ENCODE measurements at regions not wholly inside any gene's neighbourhood (a gene's known extent, or its start where the extent isn't known, plus 50 kb on each side); places are given as distances from the start of the nearest gene placed in this dataset.
A peak's percentile ranks its signal among the peaks of the same experiment; 100 is the strongest.

DNA sequence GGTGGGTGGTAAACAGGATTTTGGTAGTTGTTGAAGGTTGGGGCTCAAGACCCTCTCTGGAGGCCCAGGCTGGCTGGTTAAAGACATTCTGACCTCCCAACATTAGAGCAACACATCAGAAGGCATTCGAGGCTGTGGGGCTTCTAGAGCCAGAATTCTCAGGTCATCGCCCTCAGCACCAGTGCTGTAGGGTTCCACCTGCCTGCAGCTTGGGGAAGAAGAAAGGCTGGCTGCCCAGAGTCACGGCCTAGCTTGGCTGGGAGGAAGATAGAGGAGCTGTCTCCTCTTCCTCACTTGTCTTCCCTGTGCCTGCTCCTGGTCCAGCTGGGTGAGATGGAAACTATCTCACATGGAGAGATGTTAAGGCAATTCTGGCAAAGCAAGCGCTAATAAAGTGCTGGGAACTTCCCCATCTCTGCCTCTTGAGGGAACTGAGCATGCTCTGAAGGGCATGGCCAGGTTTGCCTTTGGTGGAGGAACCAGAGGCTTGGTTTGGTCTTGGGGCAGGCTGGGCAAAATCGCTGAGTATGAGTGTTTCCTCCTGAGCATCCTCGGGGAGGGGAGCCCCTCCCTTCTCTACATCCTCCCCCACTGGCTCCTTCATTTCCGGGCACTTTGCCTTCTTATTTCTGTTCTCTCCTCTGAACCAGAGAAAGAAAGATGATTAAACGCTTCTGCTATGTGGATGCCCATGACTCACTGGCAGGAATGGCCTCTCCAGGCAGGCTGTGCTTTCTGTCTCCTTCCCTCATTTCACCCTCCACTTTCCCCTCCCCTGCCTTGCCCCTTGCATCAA, 509.0 kb upstream of the PODXL start:
- TF ChIP-seq EP300 (IDR thresholded peaks at IDR 0.05): peak in 1 of 2 donors; percentile 81
- TF ChIP-seq POLR2A (IDR thresholded peaks at IDR 0.05): no peak
- no peaks in the 10 kb centered on the region for H3K9me3 ChIP-seq
- peaks cover 0 to 25% (median 18%) of the 10 kb centered on the region in 4 donors for H3K4me1 ChIP-seq
- DNase-seq (ENCODE audit: low spot score in 2 of 2): peak in 1 of 2 donors; percentile 43
- 44% methylated on average over 7 to 8 of the region's 8 CpGs for WGBS, 2 donors
- H3K27me3 ChIP-seq: no peaks in the 10 kb centered on the region
- no peak overlapping the region for H3K4me3 ChIP-seq
- peak overlapping the region in 3 of 4 donors; percentile 35 to 85 (median 80) for H3K27ac ChIP-seq
- no peaks in the 10 kb centered on the region for H3K36me3 ChIP-seq

DNA sequence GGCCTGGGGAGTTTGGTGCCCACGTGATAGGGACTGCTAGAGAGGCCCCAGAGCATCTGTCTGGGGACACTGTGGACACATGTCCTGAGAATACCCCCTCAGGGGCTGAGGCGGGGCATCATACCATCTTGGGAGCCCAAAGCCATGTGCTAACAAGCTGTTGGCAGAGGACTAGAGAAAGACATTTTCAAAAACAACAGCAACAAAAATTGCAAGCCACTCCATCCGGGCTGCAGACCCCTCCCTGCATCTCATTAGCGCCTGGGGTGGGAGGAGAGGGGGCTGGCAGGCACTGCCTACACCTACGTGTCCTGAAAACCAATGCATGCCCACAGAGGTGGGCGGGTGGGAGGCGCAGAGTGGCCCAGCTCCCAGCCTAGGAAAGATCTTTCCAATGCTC, 507.4 kb upstream of the PODXL start:
- H3K9me3 ChIP-seq: no peaks in the 10 kb centered on the region
- H3K4me1 ChIP-seq: peaks cover 0 to 25% (median 18%) of the 10 kb centered on the region in 4 donors
- DNase-seq (ENCODE audit: low spot score in 2 of 2): no peak
- WGBS, 2 donors: 70 to 77% methylated on average over 7 of the region's 7 CpGs
- no peaks in the 10 kb centered on the region for H3K36me3 ChIP-seq
- H3K27ac ChIP-seq: no peak overlapping the region
- no peaks in the 10 kb centered on the region for H3K27me3 ChIP-seq
- H3K4me3 ChIP-seq: no peak overlapping the region
- TF ChIP-seq, protein P1, sequence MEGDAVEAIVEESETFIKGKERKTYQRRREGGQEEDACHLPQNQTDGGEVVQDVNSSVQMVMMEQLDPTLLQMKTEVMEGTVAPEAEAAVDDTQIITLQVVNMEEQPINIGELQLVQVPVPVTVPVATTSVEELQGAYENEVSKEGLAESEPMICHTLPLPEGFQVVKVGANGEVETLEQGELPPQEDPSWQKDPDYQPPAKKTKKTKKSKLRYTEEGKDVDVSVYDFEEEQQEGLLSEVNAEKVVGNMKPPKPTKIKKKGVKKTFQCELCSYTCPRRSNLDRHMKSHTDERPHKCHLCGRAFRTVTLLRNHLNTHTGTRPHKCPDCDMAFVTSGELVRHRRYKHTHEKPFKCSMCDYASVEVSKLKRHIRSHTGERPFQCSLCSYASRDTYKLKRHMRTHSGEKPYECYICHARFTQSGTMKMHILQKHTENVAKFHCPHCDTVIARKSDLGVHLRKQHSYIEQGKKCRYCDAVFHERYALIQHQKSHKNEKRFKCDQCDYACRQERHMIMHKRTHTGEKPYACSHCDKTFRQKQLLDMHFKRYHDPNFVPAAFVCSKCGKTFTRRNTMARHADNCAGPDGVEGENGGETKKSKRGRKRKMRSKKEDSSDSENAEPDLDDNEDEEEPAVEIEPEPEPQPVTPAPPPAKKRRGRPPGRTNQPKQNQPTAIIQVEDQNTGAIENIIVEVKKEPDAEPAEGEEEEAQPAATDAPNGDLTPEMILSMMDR (IDR thresholded peaks at IDR 0.05): no peak

DNA sequence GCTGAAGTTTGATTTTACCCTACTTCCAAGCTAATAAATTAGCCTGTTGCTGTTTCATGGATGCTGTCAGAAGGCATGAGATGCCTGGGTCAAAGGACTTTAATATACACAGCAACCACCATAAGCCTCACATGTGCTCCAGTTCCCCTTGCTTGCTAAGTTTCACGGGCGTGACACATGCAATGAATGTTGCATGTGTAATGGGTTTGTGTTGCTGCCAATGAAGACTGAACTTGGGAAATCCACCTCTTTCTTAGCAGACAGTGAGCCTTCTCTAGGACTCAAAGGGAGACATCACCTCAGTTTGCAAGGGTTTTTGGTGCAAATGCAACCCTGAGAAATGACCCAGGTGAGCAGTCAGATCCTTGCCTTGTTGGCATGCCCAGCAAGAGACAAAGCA, 505.5 kb upstream of the PODXL start:
- no peak for DNase-seq (ENCODE audit: low spot score in 2 of 2)
- peaks cover 0 to 8% (median 0%) of the 10 kb centered on the region in 4 donors for H3K9me3 ChIP-seq
- TF ChIP-seq, protein P1 (IDR thresholded peaks at IDR 0.05): no peak
- TF ChIP-seq POLR2A (IDR thresholded peaks at IDR 0.05): no peak
- no peak for TF ChIP-seq EP300 (IDR thresholded peaks at IDR 0.05)
- no peaks in the 10 kb centered on the region for H3K36me3 ChIP-seq
- no peak overlapping the region for H3K4me3 ChIP-seq
- H3K4me1 ChIP-seq: peaks cover 0 to 18% (median 12%) of the 10 kb centered on the region in 4 donors
- H3K27ac ChIP-seq: no peak overlapping the region
- H3K27me3 ChIP-seq: no peaks in the 10 kb centered on the region
- WGBS, 2 donors: 75 to 86% methylated on average over 2 of the region's 2 CpGs

DNA sequence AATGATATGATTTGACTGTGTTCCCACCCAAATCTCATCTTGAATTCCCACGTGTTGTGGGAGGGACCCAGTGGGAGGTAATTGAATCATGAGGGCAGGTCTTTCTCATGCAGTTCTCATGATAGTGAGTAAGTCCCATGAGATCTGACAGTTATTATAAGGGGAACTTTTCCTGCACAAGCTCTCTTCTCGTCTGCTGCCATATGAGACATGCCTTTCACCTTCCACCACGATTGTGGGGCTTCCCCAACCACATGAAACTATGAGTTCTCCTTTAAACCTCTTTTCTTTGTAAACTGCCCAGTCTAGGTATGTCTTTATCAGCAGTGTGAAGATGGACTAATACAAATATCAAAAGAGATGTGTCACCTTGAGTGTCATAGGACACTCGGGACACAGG, 502.7 kb upstream of the PODXL start:
- no peaks in the 10 kb centered on the region for H3K36me3 ChIP-seq
- no peak for TF ChIP-seq POLR2A (IDR thresholded peaks at IDR 0.05)
- TF ChIP-seq, protein P1 (IDR thresholded peaks at IDR 0.05): no peak
- no peak for TF ChIP-seq EP300 (IDR thresholded peaks at IDR 0.05)
- no peak for DNase-seq (ENCODE audit: low spot score in 2 of 2)
- WGBS, 2 donors: 64 to 72% methylated on average over 4 of the region's 4 CpGs
- peaks cover 0 to 8% (median 0%) of the 10 kb centered on the region in 4 donors for H3K9me3 ChIP-seq
- no peaks in the 10 kb centered on the region for H3K4me1 ChIP-seq
- no peak overlapping the region for H3K27ac ChIP-seq
- H3K27me3 ChIP-seq: no peaks in the 10 kb centered on the region
- no peak overlapping the region for H3K4me3 ChIP-seq

DNA sequence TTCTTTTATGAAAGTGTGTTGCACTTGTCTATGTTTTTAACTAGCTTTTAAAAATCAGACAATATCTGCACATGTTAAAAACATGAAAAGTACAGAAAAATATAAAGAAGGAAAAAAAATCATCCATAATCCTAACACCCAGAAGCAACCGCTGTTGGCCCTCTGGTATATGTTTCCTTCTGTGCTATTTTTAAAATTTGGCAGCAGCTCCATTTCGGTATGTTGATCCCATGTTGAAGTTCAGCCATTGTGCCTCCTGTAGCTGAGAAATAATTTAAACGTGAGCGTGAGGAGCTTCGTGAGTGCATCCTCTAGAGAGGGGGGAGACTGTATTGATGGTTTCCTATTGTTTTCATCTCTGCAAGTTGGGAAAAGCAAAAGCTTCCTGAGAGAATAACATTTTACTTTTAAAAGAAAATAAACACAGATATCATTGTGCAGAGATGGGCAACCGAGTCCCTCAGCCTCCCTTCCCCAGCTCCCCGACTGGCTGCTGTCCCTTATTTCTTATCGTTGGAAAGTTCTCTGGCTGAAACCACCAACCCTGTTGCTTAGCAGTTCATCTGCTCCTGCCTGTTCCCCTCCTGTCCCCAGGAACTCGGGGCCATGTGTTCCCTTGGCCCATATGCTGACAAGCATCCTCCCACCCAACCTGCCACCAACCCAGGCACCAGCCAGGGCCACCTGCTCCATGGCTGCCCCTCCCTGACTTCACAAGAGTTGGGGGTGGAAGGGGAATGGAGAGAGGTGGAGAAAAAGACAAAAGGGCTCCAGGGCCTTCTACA, 499.1 kb upstream of the PODXL start:
- Histone ChIP-seq H3K4me3 (no peak overlapping the region), H3K27me3 (no peaks in the 10 kb centered on the region), H3K4me1 (no peaks in the 10 kb centered on the region), H3K36me3 (no peaks in the 10 kb centered on the region), H3K9me3 (peaks cover 0 to 8% (median 0%) of the 10 kb centered on the region in 4 donors), H3K27ac (no peak overlapping the region)
- WGBS, 2 donors: 43 to 52% methylated on average over 9 of the region's 9 CpGs
- no peak for DNase-seq (ENCODE audit: low spot score in 2 of 2)
- TF ChIP-seq POLR2A (IDR thresholded peaks at IDR 0.05) (no peak), EP300 (IDR thresholded peaks at IDR 0.05) (no peak)
- TF ChIP-seq, protein P1 (IDR thresholded peaks at IDR 0.05): no peak
